ENCODE measurements at regions not wholly inside any gene's neighbourhood (a gene's known extent, or its start where the extent isn't known, plus 50 kb on each side); places are given as distances from the start of the nearest gene placed in this dataset.

- Histone ChIP-seq H3K27me3 (ENCODE audit: control insufficient read depth in 1 of 2, insufficient read depth in 2 of 2, low read length in 2 of 2) (no peaks in the 10 kb centered on the region), H3K9me3 (ENCODE audit: control insufficient read depth in 1 of 2, low read length in 2 of 2) (peaks cover 5 to 7% of the 10 kb centered on the region in 2 donors), H3K4me1 (ENCODE audit: control insufficient read depth in 1 of 2, insufficient read depth in 2 of 2, low read length in 2 of 2) (no peaks in the 10 kb centered on the region), H3K27ac (ENCODE audit: low read depth, low read length) (no peak overlapping the region), H3K4me3 (ENCODE audit: low read depth in 1 of 2, low read length in 2 of 2) (no peak overlapping the region), H3K9ac (ENCODE audit: low read depth in 1 of 2, low read length in 2 of 2) (no peak overlapping the region), H3K36me3 (ENCODE audit: control insufficient read depth in 1 of 2, insufficient read depth in 2 of 2, low read length in 2 of 2) (no peaks in the 10 kb centered on the region)
These were observed 499.9 kb upstream of the FZD8 start for GRCh38 chr10:36141856-36142560.

DNA sequence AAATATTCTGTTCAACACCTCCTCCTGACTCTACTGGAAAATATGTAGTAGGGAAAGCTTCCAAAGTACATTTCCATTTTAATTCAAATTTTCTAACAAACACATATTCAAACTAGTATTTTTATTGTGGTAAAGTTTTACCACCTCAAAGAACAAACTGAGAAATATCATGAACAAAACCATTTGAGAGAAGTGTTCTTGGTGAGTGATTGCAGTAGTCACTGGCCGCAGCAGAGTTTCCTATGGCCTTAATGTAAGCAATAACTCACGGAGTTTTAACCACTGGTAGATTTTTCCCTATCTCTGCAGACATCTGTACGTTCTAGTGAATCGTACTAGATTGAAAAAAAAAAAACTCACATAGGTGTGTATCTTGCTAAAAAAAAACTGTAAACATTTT, 487.0 kb upstream of the FZD8 start:
- no peaks in the 10 kb centered on the region for H3K4me1 ChIP-seq (ENCODE audit: control insufficient read depth in 1 of 2, insufficient read depth in 2 of 2, low read length in 2 of 2)
- H3K9me3 ChIP-seq (ENCODE audit: control insufficient read depth in 1 of 2, low read length in 2 of 2) = peaks cover 4 to 6% of the 10 kb centered on the region in 2 donors
- no peak overlapping the region for H3K27ac ChIP-seq (ENCODE audit: low read depth, low read length)
- no peaks in the 10 kb centered on the region for H3K36me3 ChIP-seq (ENCODE audit: control insufficient read depth in 1 of 2, insufficient read depth in 2 of 2, low read length in 2 of 2)
- H3K4me3 ChIP-seq (ENCODE audit: low read depth in 1 of 2, low read length in 2 of 2) = no peak overlapping the region
- H3K27me3 ChIP-seq (ENCODE audit: control insufficient read depth in 1 of 2, insufficient read depth in 2 of 2, low read length in 2 of 2) = no peaks in the 10 kb centered on the region
- no peak overlapping the region for H3K9ac ChIP-seq (ENCODE audit: low read depth in 1 of 2, low read length in 2 of 2)

DNA sequence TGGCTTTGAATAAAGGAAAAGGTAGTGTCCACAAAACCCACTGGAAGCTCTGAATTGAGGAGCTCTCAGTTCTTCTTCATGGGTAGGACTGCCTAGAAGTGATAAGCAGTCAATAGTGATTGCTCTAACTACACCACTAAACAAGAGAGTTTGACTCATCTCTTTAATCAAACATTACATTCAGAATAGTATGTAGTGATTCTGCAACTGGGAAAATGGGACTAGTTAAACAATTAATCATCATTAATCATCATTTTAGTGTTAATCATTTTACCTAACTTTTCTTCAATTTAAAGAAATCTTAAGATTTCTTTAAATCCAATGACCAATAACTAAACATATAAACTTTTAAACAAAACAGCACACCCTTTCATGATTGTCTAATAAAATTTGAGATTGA, 484.0 kb upstream of the FZD8 start:
- H3K27ac ChIP-seq (ENCODE audit: low read depth, low read length) = no peak overlapping the region
- no peaks in the 10 kb centered on the region for H3K4me1 ChIP-seq (ENCODE audit: control insufficient read depth in 1 of 2, insufficient read depth in 2 of 2, low read length in 2 of 2)
- no peaks in the 10 kb centered on the region for H3K36me3 ChIP-seq (ENCODE audit: control insufficient read depth in 1 of 2, insufficient read depth in 2 of 2, low read length in 2 of 2)
- no peak overlapping the region for H3K4me3 ChIP-seq (ENCODE audit: low read depth in 1 of 2, low read length in 2 of 2)
- no peaks in the 10 kb centered on the region for H3K27me3 ChIP-seq (ENCODE audit: control insufficient read depth in 1 of 2, insufficient read depth in 2 of 2, low read length in 2 of 2)
- no peaks in the 10 kb centered on the region for H3K9me3 ChIP-seq (ENCODE audit: control insufficient read depth in 1 of 2, low read length in 2 of 2)
- H3K9ac ChIP-seq (ENCODE audit: low read depth in 1 of 2, low read length in 2 of 2) = no peak overlapping the region

DNA sequence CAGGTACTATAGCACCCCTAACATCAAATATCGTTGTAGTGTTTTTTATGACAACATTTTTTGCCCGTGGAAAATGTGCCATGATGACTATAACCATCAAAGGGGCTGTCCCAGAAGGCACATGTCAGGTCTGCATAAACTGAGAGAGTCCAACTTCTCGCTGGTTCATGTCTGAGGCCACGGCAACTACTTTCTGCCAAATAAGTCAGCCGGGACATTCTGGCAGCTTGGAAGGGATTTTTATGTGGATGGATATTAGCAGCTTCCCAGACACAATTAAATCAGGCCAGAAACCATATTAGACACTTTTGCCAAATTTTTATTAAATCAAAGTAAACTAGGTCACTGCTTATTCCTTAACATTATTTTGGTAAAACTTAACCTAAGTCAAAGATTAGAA, 477.4 kb upstream of the FZD8 start:
- Histone ChIP-seq H3K27ac (ENCODE audit: low read depth, low read length) (no peak overlapping the region), H3K4me3 (ENCODE audit: low read depth in 1 of 2, low read length in 2 of 2) (no peak overlapping the region), H3K36me3 (ENCODE audit: control insufficient read depth in 1 of 2, insufficient read depth in 2 of 2, low read length in 2 of 2) (no peaks in the 10 kb centered on the region), H3K9me3 (ENCODE audit: control insufficient read depth in 1 of 2, low read length in 2 of 2) (peaks cover 0 to 2% of the 10 kb centered on the region in 2 donors), H3K9ac (ENCODE audit: low read depth in 1 of 2, low read length in 2 of 2) (no peak overlapping the region), H3K27me3 (ENCODE audit: control insufficient read depth in 1 of 2, insufficient read depth in 2 of 2, low read length in 2 of 2) (no peaks in the 10 kb centered on the region), H3K4me1 (ENCODE audit: control insufficient read depth in 1 of 2, insufficient read depth in 2 of 2, low read length in 2 of 2) (no peaks in the 10 kb centered on the region)

DNA sequence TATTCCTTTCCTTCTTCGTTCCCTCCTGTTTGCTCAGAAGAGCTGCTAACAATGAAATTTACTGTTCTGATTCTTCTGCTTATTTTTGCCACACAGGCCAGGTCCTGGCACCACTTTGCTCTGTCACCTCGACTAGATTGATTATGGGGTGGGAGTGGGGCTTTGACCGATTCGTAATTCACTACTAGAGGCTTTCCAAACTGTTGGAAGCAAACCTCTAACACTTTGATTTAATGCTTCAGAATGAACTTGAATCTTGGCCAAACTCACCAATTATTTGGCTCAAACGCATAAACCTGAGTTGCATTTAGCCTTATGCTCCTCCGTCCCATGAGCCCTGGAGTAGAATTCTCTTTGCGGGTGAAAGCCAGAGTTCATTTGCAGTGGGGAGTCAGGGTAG, 476.2 kb upstream of the FZD8 start:
- Histone ChIP-seq H3K4me3 (ENCODE audit: low read depth in 1 of 2, low read length in 2 of 2) (no peak overlapping the region), H3K27me3 (ENCODE audit: control insufficient read depth in 1 of 2, insufficient read depth in 2 of 2, low read length in 2 of 2) (no peaks in the 10 kb centered on the region), H3K4me1 (ENCODE audit: control insufficient read depth in 1 of 2, insufficient read depth in 2 of 2, low read length in 2 of 2) (no peaks in the 10 kb centered on the region), H3K9me3 (ENCODE audit: control insufficient read depth in 1 of 2, low read length in 2 of 2) (peaks cover 0 to 2% of the 10 kb centered on the region in 2 donors), H3K36me3 (ENCODE audit: control insufficient read depth in 1 of 2, insufficient read depth in 2 of 2, low read length in 2 of 2) (no peaks in the 10 kb centered on the region), H3K27ac (ENCODE audit: low read depth, low read length) (no peak overlapping the region), H3K9ac (ENCODE audit: low read depth in 1 of 2, low read length in 2 of 2) (no peak overlapping the region)

GRCh38 chr10:36117890-36118289, 475.8 kb upstream of the FZD8 start:
- no peaks in the 10 kb centered on the region for H3K27me3 ChIP-seq (ENCODE audit: control insufficient read depth in 1 of 2, insufficient read depth in 2 of 2, low read length in 2 of 2)
- no peak overlapping the region for H3K9ac ChIP-seq (ENCODE audit: low read depth in 1 of 2, low read length in 2 of 2)
- H3K27ac ChIP-seq (ENCODE audit: low read depth, low read length) = no peak overlapping the region
- H3K4me1 ChIP-seq (ENCODE audit: control insufficient read depth in 1 of 2, insufficient read depth in 2 of 2, low read length in 2 of 2) = no peaks in the 10 kb centered on the region
- H3K9me3 ChIP-seq (ENCODE audit: control insufficient read depth in 1 of 2, low read length in 2 of 2) = peaks cover 0 to 2% of the 10 kb centered on the region in 2 donors
- no peak overlapping the region for H3K4me3 ChIP-seq (ENCODE audit: low read depth in 1 of 2, low read length in 2 of 2)
- no peaks in the 10 kb centered on the region for H3K36me3 ChIP-seq (ENCODE audit: control insufficient read depth in 1 of 2, insufficient read depth in 2 of 2, low read length in 2 of 2)

- Histone ChIP-seq H3K27me3 (ENCODE audit: control insufficient read depth in 1 of 2, insufficient read depth in 2 of 2, low read length in 2 of 2) (no peaks in the 10 kb centered on the region), H3K4me3 (ENCODE audit: low read depth in 1 of 2, low read length in 2 of 2) (no peak overlapping the region), H3K9ac (ENCODE audit: low read depth in 1 of 2, low read length in 2 of 2) (no peak overlapping the region), H3K36me3 (ENCODE audit: control insufficient read depth in 1 of 2, insufficient read depth in 2 of 2, low read length in 2 of 2) (no peaks in the 10 kb centered on the region), H3K27ac (ENCODE audit: low read depth, low read length) (no peak overlapping the region), H3K9me3 (ENCODE audit: control insufficient read depth in 1 of 2, low read length in 2 of 2) (peaks cover 0 to 2% of the 10 kb centered on the region in 2 donors), H3K4me1 (ENCODE audit: control insufficient read depth in 1 of 2, insufficient read depth in 2 of 2, low read length in 2 of 2) (no peaks in the 10 kb centered on the region)
These were observed 475.1 kb upstream of the FZD8 start for GRCh38 chr10:36117231-36117630.

DNA sequence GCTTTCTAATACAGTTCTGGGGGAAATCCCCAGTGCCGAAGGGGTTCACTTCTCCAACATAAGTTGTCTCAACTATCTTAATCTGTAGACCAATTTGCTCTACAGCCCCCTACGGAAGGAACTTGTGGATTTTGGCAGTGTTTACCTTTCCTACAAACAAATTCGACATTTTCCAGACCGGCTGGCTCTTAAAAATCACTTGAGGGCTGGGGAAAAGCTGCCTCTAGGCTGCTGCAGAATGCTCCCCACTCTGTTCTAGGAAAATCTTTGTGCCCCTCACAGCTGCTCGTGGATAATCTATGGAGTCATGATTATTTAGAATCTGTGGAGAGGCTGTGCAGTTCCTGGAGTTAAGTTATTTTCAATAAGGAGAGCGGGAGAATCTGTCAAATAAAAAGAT, 474.6 kb upstream of the FZD8 start:
- no peak overlapping the region for H3K27ac ChIP-seq (ENCODE audit: low read depth, low read length)
- H3K4me3 ChIP-seq (ENCODE audit: low read depth in 1 of 2, low read length in 2 of 2) = no peak overlapping the region
- H3K9ac ChIP-seq (ENCODE audit: low read depth in 1 of 2, low read length in 2 of 2) = no peak overlapping the region
- H3K36me3 ChIP-seq (ENCODE audit: control insufficient read depth in 1 of 2, insufficient read depth in 2 of 2, low read length in 2 of 2) = no peaks in the 10 kb centered on the region
- peaks cover 0 to 4% of the 10 kb centered on the region in 2 donors for H3K9me3 ChIP-seq (ENCODE audit: control insufficient read depth in 1 of 2, low read length in 2 of 2)
- H3K27me3 ChIP-seq (ENCODE audit: control insufficient read depth in 1 of 2, insufficient read depth in 2 of 2, low read length in 2 of 2) = no peaks in the 10 kb centered on the region
- H3K4me1 ChIP-seq (ENCODE audit: control insufficient read depth in 1 of 2, insufficient read depth in 2 of 2, low read length in 2 of 2) = no peaks in the 10 kb centered on the region

DNA sequence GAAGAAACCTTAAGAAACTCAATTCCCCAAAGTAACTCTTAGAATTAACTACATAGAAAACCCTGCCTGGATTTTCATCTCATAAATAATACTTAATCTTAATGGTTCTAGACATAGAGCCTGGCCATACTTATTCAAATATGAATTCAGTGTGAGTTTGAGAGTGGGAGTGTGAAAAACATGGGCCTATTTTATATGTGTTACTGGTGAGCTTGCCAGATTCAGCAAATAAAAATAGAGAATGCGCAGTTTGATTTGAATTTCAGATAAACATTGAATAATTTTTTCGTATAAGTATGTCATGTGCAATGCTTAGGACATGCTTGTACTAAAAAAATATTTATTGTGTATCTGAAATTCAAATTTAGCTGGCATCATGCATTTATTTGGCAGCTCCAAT, 473.9 kb upstream of the FZD8 start:
- Histone ChIP-seq H3K9ac (ENCODE audit: low read depth in 1 of 2, low read length in 2 of 2) (no peak overlapping the region), H3K9me3 (ENCODE audit: control insufficient read depth in 1 of 2, low read length in 2 of 2) (peaks cover 0 to 5% of the 10 kb centered on the region in 2 donors), H3K36me3 (ENCODE audit: control insufficient read depth in 1 of 2, insufficient read depth in 2 of 2, low read length in 2 of 2) (no peaks in the 10 kb centered on the region), H3K4me1 (ENCODE audit: control insufficient read depth in 1 of 2, insufficient read depth in 2 of 2, low read length in 2 of 2) (no peaks in the 10 kb centered on the region), H3K4me3 (ENCODE audit: low read depth in 1 of 2, low read length in 2 of 2) (no peak overlapping the region), H3K27me3 (ENCODE audit: control insufficient read depth in 1 of 2, insufficient read depth in 2 of 2, low read length in 2 of 2) (no peaks in the 10 kb centered on the region), H3K27ac (ENCODE audit: low read depth, low read length) (no peak overlapping the region)

DNA sequence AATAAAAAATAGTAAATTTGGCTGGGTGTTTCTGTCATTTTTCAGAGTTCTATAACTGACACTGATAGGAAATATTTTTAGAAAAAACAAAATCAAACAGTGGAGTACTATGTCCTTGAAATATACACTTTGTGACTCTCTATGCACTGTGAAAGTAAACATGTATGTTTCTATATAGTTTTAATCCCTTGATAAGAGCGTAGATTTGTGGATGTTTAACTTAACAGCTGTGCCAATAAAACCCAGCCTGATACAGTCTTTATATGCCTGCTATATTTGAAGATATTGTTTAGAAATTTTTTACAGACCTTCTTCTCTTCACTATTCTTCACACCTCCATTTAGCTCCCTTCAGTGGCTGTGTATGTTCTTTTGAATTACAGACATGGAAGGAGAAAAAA, 473.3 kb upstream of the FZD8 start:
- H3K9ac ChIP-seq (ENCODE audit: low read depth in 1 of 2, low read length in 2 of 2) = no peak overlapping the region
- H3K27ac ChIP-seq (ENCODE audit: low read depth, low read length) = no peak overlapping the region
- no peaks in the 10 kb centered on the region for H3K27me3 ChIP-seq (ENCODE audit: control insufficient read depth in 1 of 2, insufficient read depth in 2 of 2, low read length in 2 of 2)
- H3K4me3 ChIP-seq (ENCODE audit: low read depth in 1 of 2, low read length in 2 of 2) = no peak overlapping the region
- H3K9me3 ChIP-seq (ENCODE audit: control insufficient read depth in 1 of 2, low read length in 2 of 2) = peaks cover 0 to 5% of the 10 kb centered on the region in 2 donors
- H3K4me1 ChIP-seq (ENCODE audit: control insufficient read depth in 1 of 2, insufficient read depth in 2 of 2, low read length in 2 of 2) = no peaks in the 10 kb centered on the region
- H3K36me3 ChIP-seq (ENCODE audit: control insufficient read depth in 1 of 2, insufficient read depth in 2 of 2, low read length in 2 of 2) = no peaks in the 10 kb centered on the region
